ENCODE measurements at regions not wholly inside any gene's neighbourhood (a gene's known extent, or its start where the extent isn't known, plus 50 kb on each side); places are given as distances from the start of the nearest gene placed in this dataset.

DNA sequence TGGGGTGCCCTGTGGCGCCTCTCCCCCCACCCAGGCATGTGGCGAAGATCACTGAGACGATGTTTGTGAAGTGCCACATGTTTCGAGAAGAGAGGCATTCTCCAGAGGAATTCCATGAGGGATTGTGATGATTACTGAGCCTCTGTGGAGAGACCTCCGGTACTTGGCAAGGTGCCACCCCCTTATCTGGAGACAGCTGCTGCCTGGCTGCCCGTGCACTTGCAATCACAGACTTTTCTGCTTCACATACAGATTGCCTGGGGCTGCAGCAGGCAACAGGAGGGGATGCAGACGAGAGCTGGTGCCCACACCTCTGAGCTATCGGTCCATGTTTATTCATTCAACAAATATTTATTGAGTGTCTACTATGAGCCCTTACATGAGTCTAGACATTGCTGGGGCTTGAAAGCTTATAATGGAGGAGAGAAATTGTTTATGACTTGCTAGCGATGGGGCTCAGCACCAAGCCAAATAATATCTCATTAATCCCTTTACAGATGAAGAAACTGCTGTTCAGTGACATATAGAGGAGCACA lies 317.2 kb upstream of the ZFHX3 start:
- no peak for TF ChIP-seq TAF1 (IDR thresholded peaks at IDR 0.05; ENCODE audit: borderline replicate concordance, low read depth, low read length)
- TF ChIP-seq, protein P1, sequence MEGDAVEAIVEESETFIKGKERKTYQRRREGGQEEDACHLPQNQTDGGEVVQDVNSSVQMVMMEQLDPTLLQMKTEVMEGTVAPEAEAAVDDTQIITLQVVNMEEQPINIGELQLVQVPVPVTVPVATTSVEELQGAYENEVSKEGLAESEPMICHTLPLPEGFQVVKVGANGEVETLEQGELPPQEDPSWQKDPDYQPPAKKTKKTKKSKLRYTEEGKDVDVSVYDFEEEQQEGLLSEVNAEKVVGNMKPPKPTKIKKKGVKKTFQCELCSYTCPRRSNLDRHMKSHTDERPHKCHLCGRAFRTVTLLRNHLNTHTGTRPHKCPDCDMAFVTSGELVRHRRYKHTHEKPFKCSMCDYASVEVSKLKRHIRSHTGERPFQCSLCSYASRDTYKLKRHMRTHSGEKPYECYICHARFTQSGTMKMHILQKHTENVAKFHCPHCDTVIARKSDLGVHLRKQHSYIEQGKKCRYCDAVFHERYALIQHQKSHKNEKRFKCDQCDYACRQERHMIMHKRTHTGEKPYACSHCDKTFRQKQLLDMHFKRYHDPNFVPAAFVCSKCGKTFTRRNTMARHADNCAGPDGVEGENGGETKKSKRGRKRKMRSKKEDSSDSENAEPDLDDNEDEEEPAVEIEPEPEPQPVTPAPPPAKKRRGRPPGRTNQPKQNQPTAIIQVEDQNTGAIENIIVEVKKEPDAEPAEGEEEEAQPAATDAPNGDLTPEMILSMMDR (IDR thresholded peaks at IDR 0.05 in 2 of 3, conservative IDR thresholded peaks at IDR 0.05 in 1 of 3; ENCODE audit: control insufficient read depth in 2 of 3, extremely low read depth in 1 of 3, insufficient read depth in 1 of 3, low read depth in 3 of 3, low read length in 3 of 3), result no peak
- no peak for TF ChIP-seq SIN3A (IDR thresholded peaks at IDR 0.05; ENCODE audit: low read depth, low read length)
- TF ChIP-seq NFIC (IDR thresholded peaks at IDR 0.05; ENCODE audit: low read depth, low read length), result no peak
- TF ChIP-seq BACH1 (IDR thresholded peaks at IDR 0.05; ENCODE audit: borderline replicate concordance), result no peak
